IPS-18c (cell line): ENCODE measurements at regions not wholly inside any gene's neighbourhood (a gene's known extent, or its start where the extent isn't known, plus 50 kb on each side); places are given as distances from the start of the nearest gene placed in this dataset.
"Not testable (repeated sequence)": the region's sequence is repeated elsewhere in the genome, so short reads cannot be mapped to it uniquely, and the experiment has no call there.

Experiments used
- H3K4me3 ChIP-seq: 2 replicates; pipeline ENCODE4 v1.7.0; 2013; ENCODE audit warnings: low read depth, mild to moderate bottlenecking, low read length, moderate library complexity; ENCODE audit not compliant: insufficient read depth
- H3K9me3 ChIP-seq: one replicate; pipeline ENCODE4 v1.6.1; 2013; ENCODE audit warnings: mild to moderate bottlenecking, low read length, moderate library complexity; ENCODE audit not compliant: control insufficient read depth, insufficient read depth

- H3K9me3 ChIP-seq, H3K4me3 ChIP-seq: not testable (repeated sequence)
Measured at GRCh38 chr16:29334776-29335548, 71.5 kb downstream of the NPIPB11 start.

- not testable (repeated sequence) for H3K4me3 ChIP-seq, H3K9me3 ChIP-seq
Measured at GRCh38 chr16:29333492-29334097, 72.9 kb downstream of the NPIPB11 start.

GRCh38 chr16:29330623-29331022, 75.9 kb downstream of the NPIPB11 start:
- not testable (repeated sequence) for H3K9me3 ChIP-seq, H3K4me3 ChIP-seq

- not testable (repeated sequence) for H3K9me3 ChIP-seq, H3K4me3 ChIP-seq
Measured at GRCh38 chr16:29328528-29328927, 78.0 kb downstream of the NPIPB11 start.

- not testable (repeated sequence) for H3K9me3 ChIP-seq, H3K4me3 ChIP-seq
Measured at GRCh38 chr16:29327631-29328408, 78.7 kb downstream of the NPIPB11 start.

GRCh38 chr16:29326164-29327125, 80.1 kb downstream of the NPIPB11 start:
- not testable (repeated sequence) for H3K9me3 ChIP-seq, H3K4me3 ChIP-seq

GRCh38 chr16:29323725-29324124, 82.8 kb downstream of the NPIPB11 start:
- not testable (repeated sequence) for H3K4me3 ChIP-seq, H3K9me3 ChIP-seq

GRCh38 chr16:29321585-29321984, 84.9 kb downstream of the NPIPB11 start:
- no peak overlapping the region for H3K4me3 ChIP-seq
- no peaks in the 10 kb centered on the region for H3K9me3 ChIP-seq

GRCh38 chr16:29321000-29321393, 85.5 kb downstream of the NPIPB11 start:
- Histone ChIP-seq H3K4me3 (no peak overlapping the region), H3K9me3 (no peaks in the 10 kb centered on the region)

- Histone ChIP-seq H3K4me3 (no peak overlapping the region), H3K9me3 (no peaks in the 10 kb centered on the region)
Measured at GRCh38 chr16:29320274-29320999, 86.1 kb downstream of the NPIPB11 start.

- Histone ChIP-seq H3K9me3 (no peaks in the 10 kb centered on the region), H3K4me3 (no peak overlapping the region)
Measured at GRCh38 chr16:29319726-29320125, 86.8 kb downstream of the NPIPB11 start.

- H3K9me3 ChIP-seq, H3K4me3 ChIP-seq: not testable (repeated sequence)
Measured at GRCh38 chr16:29318561-29318968, 87.9 kb downstream of the NPIPB11 start.

GRCh38 chr16:29318037-29318436, 88.5 kb downstream of the NPIPB11 start:
- Histone ChIP-seq H3K9me3 (no peaks in the 10 kb centered on the region), H3K4me3 (no peak overlapping the region)

GRCh38 chr16:29317269-29317668, 89.2 kb downstream of the NPIPB11 start:
- no peak overlapping the region for H3K4me3 ChIP-seq

GRCh38 chr16:29316761-29317183, 89.7 kb downstream of the NPIPB11 start:
- Histone ChIP-seq H3K4me3 (no peak overlapping the region), H3K9me3 (no peaks in the 10 kb centered on the region)

More at GRCh38 chr16:29317269-29317668, 89.2 kb downstream of the NPIPB11 start:
- H3K9me3 ChIP-seq = no peaks in the 10 kb centered on the region

- no peaks in the 10 kb centered on the region for H3K9me3 ChIP-seq
Measured at GRCh38 chr16:29315916-29316517, 90.5 kb downstream of the NPIPB11 start.

More at GRCh38 chr16:29315916-29316517, 90.5 kb downstream of the NPIPB11 start:
- no peak overlapping the region for H3K4me3 ChIP-seq
